GM12878 (cell line): ENCODE measurements at regions not wholly inside any gene's neighbourhood (a gene's known extent, or its start where the extent isn't known, plus 50 kb on each side); places are given as distances from the start of the nearest gene placed in this dataset.

Source experiments
- BCLAF1 ChIP-seq: fragments of 450-650 bp; IDR thresholded peaks from 2 replicates; pipeline ENCODE4 v1.6.1; 2017; ENCODE audit warnings: antibody characterized with exemption, mild to moderate bottlenecking, moderate library complexity
- CBFB ChIP-seq: IDR thresholded peaks from 2 replicates; pipeline ENCODE4 v1.6.1; 2016; ENCODE audit warnings: antibody characterized with exemption, low read depth
- FOS ChIP-seq: IDR thresholded peaks from 3 replicates; pipeline ENCODE4 v1.6.1; 2011; ENCODE audit warnings: borderline replicate concordance; ENCODE audit not compliant: insufficient read length; ENCODE audit errors: extremely low read depth
- IRF3 ChIP-seq: fragments of 450-650 bp; IDR thresholded peaks from 2 replicates; pipeline ENCODE4 v1.6.1; 2014; ENCODE audit warnings: mild to moderate bottlenecking
- IRF5 ChIP-seq: fragments of 450-650 bp; IDR thresholded peaks from 2 replicates; pipeline ENCODE4 v1.6.1; 2017; ENCODE audit warnings: borderline replicate concordance
- KLF5 ChIP-seq: fragments of 450-650 bp; IDR thresholded peaks from 2 replicates; pipeline ENCODE4 v1.6.1; 2014; ENCODE audit warnings: mild to moderate bottlenecking; ENCODE audit not compliant: partially characterized antibody
- MLLT1 ChIP-seq: fragments of 450-650 bp; IDR thresholded peaks from 2 replicates; pipeline ENCODE4 v1.6.1; 2016; ENCODE audit warnings: mild to moderate bottlenecking
- NFIC ChIP-seq: IDR thresholded peaks from 2 replicates; pipeline ENCODE4 v1.6.1; 2012; ENCODE audit warnings: low read depth, mild to moderate bottlenecking, inconsistent platforms, low read length, moderate library complexity
- PAX8 ChIP-seq: fragments of 450-650 bp; IDR thresholded peaks from 2 replicates; pipeline ENCODE4 v1.6.1; 2017; ENCODE audit warnings: mild to moderate bottlenecking, moderate library complexity
- POLR2AphosphoS5 ChIP-seq: IDR thresholded peaks from 2 replicates; pipeline ENCODE4 v1.6.1; 2011; ENCODE audit warnings: mild to moderate bottlenecking, low read length, inconsistent platforms
- RBBP5 ChIP-seq: fragments of 200-600 bp; sonication (generic); conservative IDR thresholded peaks from 2 replicates; pipeline ENCODE4 v1.6.1; 2016
- RELA ChIP-seq: fragments of 450-650 bp; IDR thresholded peaks from 2 replicates; pipeline ENCODE4 v1.8.0; 2014; ENCODE audit warnings: borderline replicate concordance; ENCODE audit not compliant: partially characterized antibody
- SP1 ChIP-seq: IDR thresholded peaks from one replicate; pipeline ENCODE4 v1.6.1; 2011; ENCODE audit warnings: low read depth, low read length
- SREBF1 ChIP-seq: IDR thresholded peaks from 2 replicates; pipeline ENCODE4 v1.6.1; 2012; ENCODE audit warnings: mild to moderate bottlenecking, low read length
- SUPT20H ChIP-seq: IDR thresholded peaks from 2 replicates; pipeline ENCODE4 v1.6.1; 2011; ENCODE audit warnings: low read depth, mild to moderate bottlenecking, low read length, moderate library complexity, borderline replicate concordance; ENCODE audit not compliant: control insufficient read depth
- ZBTB11 ChIP-seq: fragments of 450-650 bp; formaldehyde crosslinking; IDR thresholded peaks from 2 replicates; pipeline ENCODE4 v1.5.0; 2022; ENCODE audit warnings: mild to moderate bottlenecking, missing genetic modification characterization
- ZNF592 ChIP-seq: fragments of 450-650 bp; IDR thresholded peaks from 2 replicates; pipeline ENCODE4 v1.6.1; 2017; ENCODE audit warnings: mild to moderate bottlenecking, moderate library complexity

GRCh38 chr3:191139736-191140135 is 59.3 kb upstream of the OSTN start (continued):
- TF ChIP-seq BCLAF1 = no peak
- no peak for TF ChIP-seq IRF5
- peak; percentile 88 for TF ChIP-seq CBFB
- no peak for TF ChIP-seq RBBP5
- no peak for TF ChIP-seq POLR2AphosphoS5
- TF ChIP-seq RELA = no peak
- no peak for TF ChIP-seq IRF3
- TF ChIP-seq NFIC = peak; percentile 86
- TF ChIP-seq SUPT20H = no peak
- TF ChIP-seq FOS = no peak
- TF ChIP-seq SP1 = no peak
- TF ChIP-seq ZNF592 = no peak
- peak; percentile 61; the same call in 1 of the 2 replicates for TF ChIP-seq MLLT1
- TF ChIP-seq SREBF1 = no peak
- no peak for TF ChIP-seq ZBTB11
- no peak for TF ChIP-seq KLF5
- no peak for TF ChIP-seq PAX8
